ENCODE measurements at regions not wholly inside any gene's neighbourhood (a gene's known extent, or its start where the extent isn't known, plus 50 kb on each side); places are given as distances from the start of the nearest gene placed in this dataset.
"Not testable (repeated sequence)": the region's sequence is repeated elsewhere in the genome, so short reads cannot be mapped to it uniquely, and the experiment has no call there.

- DNase-seq (ENCODE audit: low read depth), result no peak
Observed at GRCh38 chr12:107497231-107497630, 188.4 kb upstream of the PWP1 start.

GRCh38 chr12:107500307-107500706 is 185.3 kb upstream of the PWP1 start:
- no peak for DNase-seq (ENCODE audit: low read depth)

GRCh38 chr12:107501681-107502080 is 183.9 kb upstream of the PWP1 start:
- no peak for DNase-seq (ENCODE audit: low read depth)

- DNase-seq (ENCODE audit: low read depth), result no peak
Observed at GRCh38 chr12:107503129-107503855, 182.3 kb upstream of the PWP1 start.

GRCh38 chr12:107503887-107504885 is 181.4 kb upstream of the PWP1 start:
- DNase-seq (ENCODE audit: low read depth), result no peak

GRCh38 chr12:107509421-107509820 is 176.2 kb upstream of the PWP1 start:
- DNase-seq (ENCODE audit: low read depth), result no peak

- DNase-seq (ENCODE audit: low read depth), result no peak
Observed at GRCh38 chr12:107510211-107510610, 175.4 kb upstream of the PWP1 start.

GRCh38 chr12:107511292-107511691 is 174.3 kb upstream of the PWP1 start:
- DNase-seq (ENCODE audit: low read depth), result no peak

- no peak for DNase-seq (ENCODE audit: low read depth)
Observed at GRCh38 chr12:107512391-107512790, 173.2 kb upstream of the PWP1 start.

- no peak for DNase-seq (ENCODE audit: low read depth)
Observed at GRCh38 chr12:107513184-107513583, 172.4 kb upstream of the PWP1 start.

GRCh38 chr12:107513636-107514400 is 171.8 kb upstream of the PWP1 start:
- no peak for DNase-seq (ENCODE audit: low read depth)

GRCh38 chr12:107514887-107515445 is 170.6 kb upstream of the PWP1 start:
- no peak for DNase-seq (ENCODE audit: low read depth)

GRCh38 chr12:107515446-107515958 is 170.1 kb upstream of the PWP1 start:
- no peak for DNase-seq (ENCODE audit: low read depth)

- not testable (repeated sequence) for DNase-seq (ENCODE audit: low read depth)
Observed at GRCh38 chr12:107517816-107518215, 167.8 kb upstream of the PWP1 start.

- no peak for DNase-seq (ENCODE audit: low read depth)
Observed at GRCh38 chr12:107518868-107519267, 166.7 kb upstream of the PWP1 start.

- DNase-seq (ENCODE audit: low read depth), result no peak
Observed at GRCh38 chr12:107519906-107520859, 165.4 kb upstream of the PWP1 start.

GRCh38 chr12:107521826-107522355 is 163.7 kb upstream of the PWP1 start:
- DNase-seq (ENCODE audit: low read depth), result no peak

- no peak for DNase-seq (ENCODE audit: low read depth)
Observed at GRCh38 chr12:107522692-107523477, 162.7 kb upstream of the PWP1 start.

- no peak for DNase-seq (ENCODE audit: low read depth)
Observed at GRCh38 chr12:107523775-107524535, 161.6 kb upstream of the PWP1 start.
